ENCODE measurements at regions not wholly inside any gene's neighbourhood (a gene's known extent, or its start where the extent isn't known, plus 50 kb on each side); places are given as distances from the start of the nearest gene placed in this dataset.

GRCh38 chr1:87398641-87399040 is 70.0 kb downstream of the LMO4 start:
- no peak for TF ChIP-seq CTCF (IDR thresholded peaks at IDR 0.05; ENCODE audit: insufficient read depth, low read length)
- TF ChIP-seq SPI1 (IDR thresholded peaks at IDR 0.05; ENCODE audit: borderline replicate concordance, low read depth), result no peak
- no peak for TF ChIP-seq GABPA (IDR thresholded peaks at IDR 0.05; ENCODE audit: low read depth)
- TF ChIP-seq POLR2AphosphoS5 (IDR thresholded peaks at IDR 0.05; ENCODE audit: low read depth), result no peak
- Histone ChIP-seq H3K4me3 (replicated peaks; ENCODE audit: insufficient read depth, low read length) (no peak overlapping the region), H3K27ac (replicated peaks) (no peak overlapping the region), H3K27me3 (ENCODE audit: insufficient read depth, poor library complexity, severe bottlenecking) (no peaks in the 10 kb centered on the region)
- DNase-seq (ENCODE audit: low read depth in 1 of 2, low spot score in 1 of 2), result no peak

- no peak overlapping the region for H3K27ac ChIP-seq (replicated peaks)
- H3K27me3 ChIP-seq (ENCODE audit: insufficient read depth, poor library complexity, severe bottlenecking), result no peaks in the 10 kb centered on the region
- no peak for TF ChIP-seq SPI1 (IDR thresholded peaks at IDR 0.05; ENCODE audit: borderline replicate concordance, low read depth)
- TF ChIP-seq REST (IDR thresholded peaks at IDR 0.05; ENCODE audit: insufficient replicate concordance, low read depth), result no peak
- TF ChIP-seq CTCF (IDR thresholded peaks at IDR 0.05; ENCODE audit: insufficient read depth, low read length), result no peak
- TF ChIP-seq GABPA (IDR thresholded peaks at IDR 0.05; ENCODE audit: low read depth), result no peak
- TF ChIP-seq POLR2AphosphoS5 (IDR thresholded peaks at IDR 0.05; ENCODE audit: low read depth), result no peak
- no peak for DNase-seq (ENCODE audit: low read depth in 1 of 2, low spot score in 1 of 2)
- no peak overlapping the region for H3K4me3 ChIP-seq (replicated peaks; ENCODE audit: insufficient read depth, low read length)
Observed at GRCh38 chr1:87399264-87399663, 70.6 kb downstream of the LMO4 start.

- H3K4me3 ChIP-seq (replicated peaks; ENCODE audit: insufficient read depth, low read length), result no peak overlapping the region
- H3K27me3 ChIP-seq (ENCODE audit: insufficient read depth, poor library complexity, severe bottlenecking), result no peaks in the 10 kb centered on the region
- TF ChIP-seq POLR2AphosphoS5 (IDR thresholded peaks at IDR 0.05; ENCODE audit: low read depth), result no peak
- no peak for TF ChIP-seq REST (IDR thresholded peaks at IDR 0.05; ENCODE audit: insufficient replicate concordance, low read depth)
- no peak for TF ChIP-seq SPI1 (IDR thresholded peaks at IDR 0.05; ENCODE audit: borderline replicate concordance, low read depth)
- TF ChIP-seq CTCF (IDR thresholded peaks at IDR 0.05; ENCODE audit: insufficient read depth, low read length), result no peak
- TF ChIP-seq GABPA (IDR thresholded peaks at IDR 0.05; ENCODE audit: low read depth), result no peak
- no peak for DNase-seq (ENCODE audit: low read depth in 1 of 2, low spot score in 1 of 2)
- H3K27ac ChIP-seq (replicated peaks), result no peak overlapping the region
Observed at GRCh38 chr1:87399701-87400100, 71.0 kb downstream of the LMO4 start.

- no peak for DNase-seq (ENCODE audit: low read depth in 1 of 2, low spot score in 1 of 2)
- no peak for TF ChIP-seq REST (IDR thresholded peaks at IDR 0.05; ENCODE audit: insufficient replicate concordance, low read depth)
- no peak for TF ChIP-seq CTCF (IDR thresholded peaks at IDR 0.05; ENCODE audit: insufficient read depth, low read length)
- no peak for TF ChIP-seq SPI1 (IDR thresholded peaks at IDR 0.05; ENCODE audit: borderline replicate concordance, low read depth)
- no peak for TF ChIP-seq GABPA (IDR thresholded peaks at IDR 0.05; ENCODE audit: low read depth)
- no peak for TF ChIP-seq POLR2AphosphoS5 (IDR thresholded peaks at IDR 0.05; ENCODE audit: low read depth)
- H3K27me3 ChIP-seq (ENCODE audit: insufficient read depth, poor library complexity, severe bottlenecking), result no peaks in the 10 kb centered on the region
- no peak overlapping the region for H3K4me3 ChIP-seq (replicated peaks; ENCODE audit: insufficient read depth, low read length)
- no peak overlapping the region for H3K27ac ChIP-seq (replicated peaks)
Observed at GRCh38 chr1:87400813-87401212, 72.1 kb downstream of the LMO4 start.

Data from HL-60 (cell line).